ENCODE measurements at regions not wholly inside any gene's neighbourhood (a gene's known extent, or its start where the extent isn't known, plus 50 kb on each side); places are given as distances from the start of the nearest gene placed in this dataset.

DNA sequence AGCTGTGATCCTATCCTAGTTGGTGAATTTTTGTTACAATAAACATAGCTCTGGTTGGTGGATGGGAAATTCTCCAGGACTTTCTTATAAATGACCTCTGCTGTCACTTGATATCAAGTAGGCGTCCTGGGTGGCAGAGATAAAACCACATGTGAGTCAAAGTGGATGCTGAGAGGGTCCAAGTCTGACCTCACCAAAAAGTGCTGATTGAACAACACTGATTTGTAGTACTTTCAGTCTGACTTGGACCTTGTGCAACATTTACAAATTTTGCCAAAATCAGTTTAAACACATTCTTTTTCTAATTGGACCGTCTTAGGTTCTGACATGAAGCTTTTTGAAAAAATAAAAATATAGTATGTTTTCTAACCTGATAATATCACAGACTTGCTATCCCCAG is 585.6 kb downstream of the GALC start:
- H3K4me2 ChIP-seq (ENCODE audit: low read depth, low read length), result no peak overlapping the region
- no peaks in the 10 kb centered on the region for H3K27me3 ChIP-seq (replicated peaks; ENCODE audit: insufficient read depth, low read length)
- no peak overlapping the region for H3K9ac ChIP-seq (ENCODE audit: low read length)
- no peak overlapping the region for H3K4me3 ChIP-seq (ENCODE audit: low read length)
- H3K4me1 ChIP-seq (ENCODE audit: low read length), result no peaks in the 10 kb centered on the region
- no peak for DNase-seq
- H3K79me2 ChIP-seq (ENCODE audit: low read length), result no peaks in the 10 kb centered on the region
- no peaks in the 10 kb centered on the region for H3F3A ChIP-seq (ENCODE audit: insufficient read depth, low read length)
- no peaks in the 10 kb centered on the region for H3K9me3 ChIP-seq (replicated peaks; ENCODE audit: insufficient read depth, low read length)
- TF ChIP-seq EZH2 (optimal IDR thresholded peaks at IDR 0.05; ENCODE audit: low read depth, low read length) (no peak), EZH2phosphoT487 (IDR thresholded peaks at IDR 0.05; ENCODE audit: low read length) (no peak)
- TF ChIP-seq, protein P1, sequence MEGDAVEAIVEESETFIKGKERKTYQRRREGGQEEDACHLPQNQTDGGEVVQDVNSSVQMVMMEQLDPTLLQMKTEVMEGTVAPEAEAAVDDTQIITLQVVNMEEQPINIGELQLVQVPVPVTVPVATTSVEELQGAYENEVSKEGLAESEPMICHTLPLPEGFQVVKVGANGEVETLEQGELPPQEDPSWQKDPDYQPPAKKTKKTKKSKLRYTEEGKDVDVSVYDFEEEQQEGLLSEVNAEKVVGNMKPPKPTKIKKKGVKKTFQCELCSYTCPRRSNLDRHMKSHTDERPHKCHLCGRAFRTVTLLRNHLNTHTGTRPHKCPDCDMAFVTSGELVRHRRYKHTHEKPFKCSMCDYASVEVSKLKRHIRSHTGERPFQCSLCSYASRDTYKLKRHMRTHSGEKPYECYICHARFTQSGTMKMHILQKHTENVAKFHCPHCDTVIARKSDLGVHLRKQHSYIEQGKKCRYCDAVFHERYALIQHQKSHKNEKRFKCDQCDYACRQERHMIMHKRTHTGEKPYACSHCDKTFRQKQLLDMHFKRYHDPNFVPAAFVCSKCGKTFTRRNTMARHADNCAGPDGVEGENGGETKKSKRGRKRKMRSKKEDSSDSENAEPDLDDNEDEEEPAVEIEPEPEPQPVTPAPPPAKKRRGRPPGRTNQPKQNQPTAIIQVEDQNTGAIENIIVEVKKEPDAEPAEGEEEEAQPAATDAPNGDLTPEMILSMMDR (IDR thresholded peaks at IDR 0.05; ENCODE audit: low read length), result no peak
- H2AFZ ChIP-seq (ENCODE audit: low read length), result no peak overlapping the region
- no peaks in the 10 kb centered on the region for H3K9me2 ChIP-seq (replicated peaks; ENCODE audit: insufficient read depth, low read length)
- H3K36me3 ChIP-seq (replicated peaks; ENCODE audit: insufficient read depth, low read length), result no peaks in the 10 kb centered on the region
- H4K20me1 ChIP-seq (ENCODE audit: insufficient read depth, low read length), result no peaks in the 10 kb centered on the region
- H3K27ac ChIP-seq (ENCODE audit: low read length), result no peak overlapping the region

DNA sequence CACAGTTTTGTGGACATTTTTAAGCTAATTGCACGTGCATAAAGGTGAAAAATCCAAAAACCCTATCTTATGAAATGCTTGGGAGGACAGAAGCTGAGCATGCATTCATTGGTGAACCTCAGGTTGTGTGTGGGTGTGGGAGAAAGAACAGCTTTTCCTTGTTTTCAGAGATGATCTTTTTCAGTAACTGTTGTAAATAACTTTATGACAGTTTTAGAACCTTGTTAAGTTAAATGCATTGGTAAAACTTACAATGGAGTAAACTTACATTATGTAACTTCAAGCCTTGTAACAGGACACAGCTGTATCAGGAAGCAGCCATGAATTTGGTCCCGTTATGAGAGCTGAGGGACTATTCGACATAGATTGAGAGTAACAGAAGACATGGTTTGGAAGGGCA is 587.4 kb downstream of the GALC start:
- H3K4me2 ChIP-seq (ENCODE audit: low read depth, low read length), result no peak overlapping the region
- no peaks in the 10 kb centered on the region for H3K9me2 ChIP-seq (replicated peaks; ENCODE audit: insufficient read depth, low read length)
- TF ChIP-seq EZH2phosphoT487 (IDR thresholded peaks at IDR 0.05; ENCODE audit: low read length) (no peak), EZH2 (optimal IDR thresholded peaks at IDR 0.05; ENCODE audit: low read depth, low read length) (no peak)
- TF ChIP-seq, protein P1 (IDR thresholded peaks at IDR 0.05; ENCODE audit: low read length), result no peak
- no peaks in the 10 kb centered on the region for H3F3A ChIP-seq (ENCODE audit: insufficient read depth, low read length)
- H4K20me1 ChIP-seq (ENCODE audit: insufficient read depth, low read length), result no peaks in the 10 kb centered on the region
- H3K36me3 ChIP-seq (replicated peaks; ENCODE audit: insufficient read depth, low read length), result no peaks in the 10 kb centered on the region
- no peaks in the 10 kb centered on the region for H3K27me3 ChIP-seq (replicated peaks; ENCODE audit: insufficient read depth, low read length)
- no peaks in the 10 kb centered on the region for H3K4me1 ChIP-seq (ENCODE audit: low read length)
- H3K79me2 ChIP-seq (ENCODE audit: low read length), result no peaks in the 10 kb centered on the region
- H3K9ac ChIP-seq (ENCODE audit: low read length), result no peak overlapping the region
- no peaks in the 10 kb centered on the region for H3K9me3 ChIP-seq (replicated peaks; ENCODE audit: insufficient read depth, low read length)
- H3K4me3 ChIP-seq (ENCODE audit: low read length), result no peak overlapping the region
- no peak for DNase-seq
- no peak overlapping the region for H3K27ac ChIP-seq (ENCODE audit: low read length)
- no peak overlapping the region for H2AFZ ChIP-seq (ENCODE audit: low read length)

DNA sequence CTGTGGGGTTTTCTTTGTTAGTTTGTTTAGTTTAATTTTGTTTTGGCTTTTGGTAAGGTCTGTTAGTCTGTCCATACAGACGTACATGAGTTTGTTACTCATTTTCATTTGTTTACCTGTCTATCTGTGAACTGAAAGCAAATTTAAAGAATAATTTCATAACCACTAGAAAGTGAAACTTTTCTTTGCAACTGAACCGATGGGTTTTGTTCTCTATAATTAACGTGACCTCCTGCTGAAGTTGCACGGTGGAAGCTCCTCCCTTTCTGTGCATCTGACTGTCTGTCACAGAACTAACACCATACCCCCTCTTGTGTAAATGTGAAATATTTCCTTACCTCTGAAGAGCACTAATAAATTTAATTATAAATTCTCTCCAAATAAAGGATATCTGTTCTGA is 595.5 kb downstream of the GALC start:
- peak overlapping the region; percentile 65; the same call in 1 of the 2 replicates for H3K4me2 ChIP-seq (ENCODE audit: low read depth, low read length)
- TF ChIP-seq EZH2phosphoT487 (IDR thresholded peaks at IDR 0.05; ENCODE audit: low read length), result no peak
- TF ChIP-seq, protein P1 (IDR thresholded peaks at IDR 0.05; ENCODE audit: low read length), result 0 out of 2 replicates have a peak, but pooled peaks have one; percentile 5
- no peaks in the 10 kb centered on the region for H3K36me3 ChIP-seq (replicated peaks; ENCODE audit: insufficient read depth, low read length)
- H3K27ac ChIP-seq (ENCODE audit: low read length), result no peak overlapping the region
- H3F3A ChIP-seq (ENCODE audit: insufficient read depth, low read length), result no peaks in the 10 kb centered on the region
- H3K9me3 ChIP-seq (replicated peaks; ENCODE audit: insufficient read depth, low read length), result no peaks in the 10 kb centered on the region
- no peaks in the 10 kb centered on the region for H3K9me2 ChIP-seq (replicated peaks; ENCODE audit: insufficient read depth, low read length)
- peak; percentile 80 for DNase-seq
- no peak overlapping the region for H2AFZ ChIP-seq (ENCODE audit: low read length)
- no peak overlapping the region for H3K9ac ChIP-seq (ENCODE audit: low read length)
- peak overlapping the region; percentile 27; the same call in 1 of the 2 replicates for H3K4me3 ChIP-seq (ENCODE audit: low read length)
- no peaks in the 10 kb centered on the region for H3K27me3 ChIP-seq (replicated peaks; ENCODE audit: insufficient read depth, low read length)
- no peaks in the 10 kb centered on the region for H3K79me2 ChIP-seq (ENCODE audit: low read length)
- 0 out of 2 replicates have a peak, but pooled peaks cover 8% of the 10 kb centered on the region for H3K4me1 ChIP-seq (ENCODE audit: low read length)
- H4K20me1 ChIP-seq (ENCODE audit: insufficient read depth, low read length), result no peaks in the 10 kb centered on the region
